OCI-LY3 (cell line): ENCODE measurements at regions not wholly inside any gene's neighbourhood (a gene's known extent, or its start where the extent isn't known, plus 50 kb on each side); places are given as distances from the start of the nearest gene placed in this dataset.

Source experiments
- H2AFZ ChIP-seq: fragments of 200-600, 300-600 bp; shearing (Covaris generic); 2 replicates; pipeline ENCODE4 v1.6.0; 2014; ENCODE audit warnings: antibody characterized with exemption, low read depth, low read length
- H3K27ac ChIP-seq: fragments of 200-600, 300-600 bp; sonication (generic); 2 replicates; pipeline ENCODE4 v1.5.1; 2014; ENCODE audit warnings: mild to moderate bottlenecking, low read length, moderate library complexity, mixed read lengths
- H3K27me3 ChIP-seq: fragments of 200-600, 300-600 bp; sonication (generic); 2 replicates; pipeline ENCODE4 v1.6.1; 2014; ENCODE audit warnings: low read depth, low read length, mixed read lengths
- H3K36me3 ChIP-seq: fragments of 200-600, 300-600 bp; sonication (generic); replicated peaks from 2 replicates; pipeline ENCODE3; 2014; ENCODE audit warnings: low read depth, low read length, mixed read lengths
- H3K4me1 ChIP-seq: fragments of 300-600, 200-600 bp; sonication (generic); 2 replicates; pipeline ENCODE4 v1.6.1; 2014; ENCODE audit warnings: low read length, mixed read lengths
- H3K4me2 ChIP-seq: fragments of 200-600, 300-600 bp; sonication (generic); 2 replicates; pipeline ENCODE4 v1.6.1; 2014; ENCODE audit warnings: low read length, mixed read lengths
- H3K4me3 ChIP-seq: fragments of 300-600, 200-600 bp; sonication (generic); 2 replicates; pipeline ENCODE4 v1.5.1; 2014; ENCODE audit warnings: antibody characterized with exemption, mild to moderate bottlenecking, low read length, moderate library complexity
- H3K79me2 ChIP-seq: fragments of 300-600, 200-600 bp; shearing (Covaris generic); 2 replicates; pipeline ENCODE4 v1.6.1; 2014; ENCODE audit warnings: mild to moderate bottlenecking, low read length, mixed read lengths
- H3K9ac ChIP-seq: fragments of 300-600, 200-600 bp; shearing (Covaris generic); 2 replicates; pipeline ENCODE4 v1.6.0; 2014; ENCODE audit warnings: mild to moderate bottlenecking, low read length, moderate library complexity
- H3K9me3 ChIP-seq: fragments of 200-600, 300-600 bp; shearing (Covaris generic); 2 replicates; pipeline ENCODE4 v1.6.1; 2014; ENCODE audit warnings: low read length, mixed read lengths; ENCODE audit not compliant: insufficient read depth
- H4K20me1 ChIP-seq: fragments of 200-600, 300-600 bp; sonication (generic); 2 replicates; pipeline ENCODE4 v1.6.1; 2016; ENCODE audit warnings: low read length, mixed read lengths; ENCODE audit not compliant: insufficient read depth
- EZH2phosphoT487 ChIP-seq: fragments of 200-600 bp; shearing (Covaris generic); IDR thresholded peaks from 2 replicates; pipeline ENCODE4 v1.6.1; 2018; ENCODE audit warnings: antibody characterized with exemption, mixed run types, low read depth
- TF ChIP-seq, protein P1 (sequence below): fragments of 200-600, 300-600 bp; sonication (generic); IDR thresholded peaks from 2 replicates; pipeline ENCODE4 v1.5.1; 2014; ENCODE audit warnings: antibody characterized with exemption, low read length, low read depth

DNA sequence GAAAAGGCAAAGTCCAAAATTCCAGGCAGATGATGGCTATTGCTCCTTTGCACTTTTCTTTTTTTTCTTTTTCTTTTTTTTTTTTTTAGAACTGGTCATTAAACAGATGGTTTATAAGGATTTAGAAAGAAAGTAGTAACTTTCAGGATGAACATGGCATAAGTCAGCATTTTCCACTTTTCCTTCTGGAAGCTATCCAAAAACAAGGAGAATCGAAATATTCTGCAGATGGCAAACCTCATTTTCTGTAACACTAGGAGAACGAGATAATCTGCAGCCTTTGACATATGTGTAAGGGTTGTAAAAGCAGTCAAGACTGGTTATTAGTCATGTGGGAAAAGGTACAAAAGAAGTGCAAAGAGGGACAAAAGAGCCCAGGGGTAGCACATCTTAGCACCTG lies 69.1 kb upstream of the PUM3 start:
- Histone ChIP-seq H3K27me3 (peaks cover 20% of the 10 kb centered on the region), H4K20me1 (no peaks in the 10 kb centered on the region), H3K4me2 (no peak overlapping the region), H3K36me3 (no peaks in the 10 kb centered on the region), H2AFZ (no peak overlapping the region), H3K9ac (no peak overlapping the region), H3K4me3 (no peak overlapping the region), H3K79me2 (no peaks in the 10 kb centered on the region), H3K4me1 (no peaks in the 10 kb centered on the region), H3K27ac (no peak overlapping the region), H3K9me3 (no peaks in the 10 kb centered on the region)
- TF ChIP-seq EZH2phosphoT487, result no peak
- TF ChIP-seq, protein P1, sequence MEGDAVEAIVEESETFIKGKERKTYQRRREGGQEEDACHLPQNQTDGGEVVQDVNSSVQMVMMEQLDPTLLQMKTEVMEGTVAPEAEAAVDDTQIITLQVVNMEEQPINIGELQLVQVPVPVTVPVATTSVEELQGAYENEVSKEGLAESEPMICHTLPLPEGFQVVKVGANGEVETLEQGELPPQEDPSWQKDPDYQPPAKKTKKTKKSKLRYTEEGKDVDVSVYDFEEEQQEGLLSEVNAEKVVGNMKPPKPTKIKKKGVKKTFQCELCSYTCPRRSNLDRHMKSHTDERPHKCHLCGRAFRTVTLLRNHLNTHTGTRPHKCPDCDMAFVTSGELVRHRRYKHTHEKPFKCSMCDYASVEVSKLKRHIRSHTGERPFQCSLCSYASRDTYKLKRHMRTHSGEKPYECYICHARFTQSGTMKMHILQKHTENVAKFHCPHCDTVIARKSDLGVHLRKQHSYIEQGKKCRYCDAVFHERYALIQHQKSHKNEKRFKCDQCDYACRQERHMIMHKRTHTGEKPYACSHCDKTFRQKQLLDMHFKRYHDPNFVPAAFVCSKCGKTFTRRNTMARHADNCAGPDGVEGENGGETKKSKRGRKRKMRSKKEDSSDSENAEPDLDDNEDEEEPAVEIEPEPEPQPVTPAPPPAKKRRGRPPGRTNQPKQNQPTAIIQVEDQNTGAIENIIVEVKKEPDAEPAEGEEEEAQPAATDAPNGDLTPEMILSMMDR, result no peak

DNA sequence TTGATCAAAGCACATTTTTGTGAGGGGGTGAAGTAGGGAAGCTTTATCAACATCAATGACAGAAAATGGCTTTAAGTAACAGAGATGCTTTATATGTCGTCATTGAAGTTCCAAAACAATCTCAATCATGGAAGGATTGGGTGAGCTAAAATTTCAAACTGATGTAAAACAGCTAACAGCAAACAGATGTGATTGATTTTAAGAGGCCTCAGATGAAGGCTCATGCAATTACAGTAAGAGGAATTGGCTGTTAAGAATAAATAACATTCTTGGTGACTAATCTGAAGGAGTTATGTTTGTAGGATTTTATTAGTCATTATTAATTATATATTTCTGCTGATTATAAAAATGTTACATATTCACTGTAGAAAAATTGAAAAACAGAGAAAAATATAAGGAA lies 63.5 kb upstream of the PUM3 start:
- Histone ChIP-seq H3K36me3 (no peaks in the 10 kb centered on the region), H2AFZ (no peak overlapping the region), H3K4me2 (no peak overlapping the region), H4K20me1 (no peaks in the 10 kb centered on the region), H3K79me2 (no peaks in the 10 kb centered on the region), H3K4me3 (no peak overlapping the region), H3K27me3 (peaks cover 12% of the 10 kb centered on the region), H3K9ac (no peak overlapping the region), H3K9me3 (no peaks in the 10 kb centered on the region), H3K27ac (no peak overlapping the region), H3K4me1 (no peaks in the 10 kb centered on the region)
- TF ChIP-seq, protein P1, result no peak
- TF ChIP-seq EZH2phosphoT487, result no peak

DNA sequence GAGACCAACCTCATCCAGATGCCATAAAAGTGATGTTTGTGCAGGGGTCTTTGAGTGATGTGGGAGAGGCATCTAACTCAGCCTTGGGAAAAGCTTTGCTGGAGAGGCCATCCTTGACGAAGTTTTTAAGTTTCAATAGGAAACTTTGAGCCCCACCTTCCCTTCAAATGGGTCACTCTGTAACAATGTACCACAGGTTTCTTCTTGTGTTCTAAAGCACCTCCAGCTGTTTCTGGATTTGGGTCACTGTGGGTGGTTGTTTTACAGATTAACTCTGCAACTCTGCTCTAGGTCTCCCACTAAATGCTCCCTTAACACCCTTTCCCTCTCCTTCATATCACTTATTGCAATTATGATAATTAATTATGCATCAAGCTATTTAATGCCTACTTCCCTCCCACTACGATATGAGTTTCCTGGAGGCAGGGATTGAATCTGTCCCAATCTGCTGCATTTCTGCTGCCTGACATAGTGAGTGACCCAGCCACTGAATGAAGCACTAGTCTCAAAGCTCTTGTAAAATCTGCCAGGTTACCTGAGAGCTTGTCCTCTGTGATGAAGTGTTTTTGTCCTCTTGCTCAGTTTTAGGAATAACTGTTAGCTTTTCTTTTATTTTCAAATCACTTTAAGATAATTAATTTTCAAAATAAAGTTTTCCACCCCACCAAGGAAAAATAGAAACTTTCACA lies 60.5 kb upstream of the PUM3 start:
- no peak for TF ChIP-seq EZH2phosphoT487
- TF ChIP-seq, protein P1, result no peak
- no peaks in the 10 kb centered on the region for H3K36me3 ChIP-seq
- no peak overlapping the region for H3K27ac ChIP-seq
- no peaks in the 10 kb centered on the region for H3K4me1 ChIP-seq
- no peaks in the 10 kb centered on the region for H3K79me2 ChIP-seq
- no peaks in the 10 kb centered on the region for H3K9me3 ChIP-seq
- no peak overlapping the region for H3K4me3 ChIP-seq
- H3K4me2 ChIP-seq, result no peak overlapping the region
- H3K27me3 ChIP-seq, result peaks cover 9% of the 10 kb centered on the region
- no peak overlapping the region for H3K9ac ChIP-seq
- H4K20me1 ChIP-seq, result no peaks in the 10 kb centered on the region
- H2AFZ ChIP-seq, result no peak overlapping the region
